PFSK-1 (cell line): ENCODE measurements at regions not wholly inside any gene's neighbourhood (a gene's known extent, or its start where the extent isn't known, plus 50 kb on each side); places are given as distances from the start of the nearest gene placed in this dataset.

Experiments
- POLR2AphosphoS5 ChIP-seq: IDR thresholded peaks from 2 replicates; pipeline ENCODE4 v1.6.1; 2012; ENCODE audit warnings: low read depth, mild to moderate bottlenecking, control low read depth, low read length, moderate library complexity
- SIN3A ChIP-seq: IDR thresholded peaks from 2 replicates; pipeline ENCODE4 v1.6.1; 2012; ENCODE audit warnings: mild to moderate bottlenecking, low read length, moderate library complexity, borderline replicate concordance; ENCODE audit not compliant: insufficient read depth
- TAF1 ChIP-seq: IDR thresholded peaks from 2 replicates; pipeline ENCODE4 v1.6.1; 2012; ENCODE audit warnings: low read length, control low read depth, borderline replicate concordance; ENCODE audit not compliant: insufficient read depth
- TF ChIP-seq, protein P1 (sequence below), 2 experiments: IDR thresholded peaks; 2 replicates each; pipeline versions ENCODE4 v1.6.1 to v1.8.0; 2011 to 2012; ENCODE audit warnings: low read depth in 2 of 2, low read length in 2 of 2, control low read depth in 1 of 2, inconsistent platforms in 1 of 2, mild to moderate bottlenecking in 1 of 2, moderate library complexity in 1 of 2; ENCODE audit not compliant: insufficient read depth in 1 of 2

DNA sequence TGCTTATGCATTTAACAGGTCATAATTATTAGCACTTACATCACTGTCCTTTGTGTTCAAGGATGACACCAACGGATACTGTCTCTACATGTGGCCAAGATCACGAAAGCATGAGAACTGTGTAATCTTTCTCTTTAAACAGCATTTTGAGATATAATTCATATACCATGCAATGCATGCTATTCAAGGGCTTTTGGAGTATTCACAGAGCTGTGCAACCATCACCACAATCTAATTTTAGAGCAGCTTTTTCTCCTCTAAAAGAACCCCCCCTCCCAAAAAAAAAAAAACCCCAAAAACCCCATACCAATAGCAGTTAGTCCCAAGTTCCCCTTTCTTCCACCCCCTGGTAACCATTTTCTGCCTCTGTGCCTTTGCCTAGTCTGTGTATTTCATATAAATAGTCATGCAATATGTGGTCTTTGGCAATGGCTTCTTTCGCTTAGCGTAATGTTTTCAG, 60.6 kb downstream of the SPRING1 start:
- no peak for TF ChIP-seq POLR2AphosphoS5
- no peak for TF ChIP-seq SIN3A
- TF ChIP-seq, protein P1, sequence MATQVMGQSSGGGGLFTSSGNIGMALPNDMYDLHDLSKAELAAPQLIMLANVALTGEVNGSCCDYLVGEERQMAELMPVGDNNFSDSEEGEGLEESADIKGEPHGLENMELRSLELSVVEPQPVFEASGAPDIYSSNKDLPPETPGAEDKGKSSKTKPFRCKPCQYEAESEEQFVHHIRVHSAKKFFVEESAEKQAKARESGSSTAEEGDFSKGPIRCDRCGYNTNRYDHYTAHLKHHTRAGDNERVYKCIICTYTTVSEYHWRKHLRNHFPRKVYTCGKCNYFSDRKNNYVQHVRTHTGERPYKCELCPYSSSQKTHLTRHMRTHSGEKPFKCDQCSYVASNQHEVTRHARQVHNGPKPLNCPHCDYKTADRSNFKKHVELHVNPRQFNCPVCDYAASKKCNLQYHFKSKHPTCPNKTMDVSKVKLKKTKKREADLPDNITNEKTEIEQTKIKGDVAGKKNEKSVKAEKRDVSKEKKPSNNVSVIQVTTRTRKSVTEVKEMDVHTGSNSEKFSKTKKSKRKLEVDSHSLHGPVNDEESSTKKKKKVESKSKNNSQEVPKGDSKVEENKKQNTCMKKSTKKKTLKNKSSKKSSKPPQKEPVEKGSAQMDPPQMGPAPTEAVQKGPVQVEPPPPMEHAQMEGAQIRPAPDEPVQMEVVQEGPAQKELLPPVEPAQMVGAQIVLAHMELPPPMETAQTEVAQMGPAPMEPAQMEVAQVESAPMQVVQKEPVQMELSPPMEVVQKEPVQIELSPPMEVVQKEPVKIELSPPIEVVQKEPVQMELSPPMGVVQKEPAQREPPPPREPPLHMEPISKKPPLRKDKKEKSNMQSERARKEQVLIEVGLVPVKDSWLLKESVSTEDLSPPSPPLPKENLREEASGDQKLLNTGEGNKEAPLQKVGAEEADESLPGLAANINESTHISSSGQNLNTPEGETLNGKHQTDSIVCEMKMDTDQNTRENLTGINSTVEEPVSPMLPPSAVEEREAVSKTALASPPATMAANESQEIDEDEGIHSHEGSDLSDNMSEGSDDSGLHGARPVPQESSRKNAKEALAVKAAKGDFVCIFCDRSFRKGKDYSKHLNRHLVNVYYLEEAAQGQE (IDR thresholded peaks at IDR 0.05; ENCODE audit: insufficient read depth in 1 of 2, low read depth in 2 of 2, low read length in 2 of 2), result no peak
- no peak for TF ChIP-seq TAF1
